ENCODE measurements at regions not wholly inside any gene's neighbourhood (a gene's known extent, or its start where the extent isn't known, plus 50 kb on each side); places are given as distances from the start of the nearest gene placed in this dataset.

DNA sequence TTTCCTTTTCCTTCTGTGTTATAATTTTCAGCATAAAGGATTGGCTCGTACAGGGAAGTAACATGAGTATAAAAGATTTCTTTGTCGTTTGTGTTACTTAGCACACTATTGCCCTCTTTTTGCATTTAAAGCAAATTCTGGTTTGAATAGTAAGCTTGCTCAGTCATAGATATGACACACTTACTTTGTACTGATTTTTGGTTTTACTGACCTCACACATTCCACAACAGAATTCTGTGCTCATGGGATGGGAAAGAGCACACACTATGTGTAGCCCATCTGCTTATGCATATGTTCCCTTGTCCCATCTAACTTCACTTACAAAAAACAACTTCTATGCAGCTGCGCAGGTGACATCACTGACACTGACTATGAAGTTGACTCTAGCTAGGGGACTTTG, 111.9 kb upstream of the MTAP start:
- TF ChIP-seq, protein P1, sequence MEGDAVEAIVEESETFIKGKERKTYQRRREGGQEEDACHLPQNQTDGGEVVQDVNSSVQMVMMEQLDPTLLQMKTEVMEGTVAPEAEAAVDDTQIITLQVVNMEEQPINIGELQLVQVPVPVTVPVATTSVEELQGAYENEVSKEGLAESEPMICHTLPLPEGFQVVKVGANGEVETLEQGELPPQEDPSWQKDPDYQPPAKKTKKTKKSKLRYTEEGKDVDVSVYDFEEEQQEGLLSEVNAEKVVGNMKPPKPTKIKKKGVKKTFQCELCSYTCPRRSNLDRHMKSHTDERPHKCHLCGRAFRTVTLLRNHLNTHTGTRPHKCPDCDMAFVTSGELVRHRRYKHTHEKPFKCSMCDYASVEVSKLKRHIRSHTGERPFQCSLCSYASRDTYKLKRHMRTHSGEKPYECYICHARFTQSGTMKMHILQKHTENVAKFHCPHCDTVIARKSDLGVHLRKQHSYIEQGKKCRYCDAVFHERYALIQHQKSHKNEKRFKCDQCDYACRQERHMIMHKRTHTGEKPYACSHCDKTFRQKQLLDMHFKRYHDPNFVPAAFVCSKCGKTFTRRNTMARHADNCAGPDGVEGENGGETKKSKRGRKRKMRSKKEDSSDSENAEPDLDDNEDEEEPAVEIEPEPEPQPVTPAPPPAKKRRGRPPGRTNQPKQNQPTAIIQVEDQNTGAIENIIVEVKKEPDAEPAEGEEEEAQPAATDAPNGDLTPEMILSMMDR (IDR thresholded peaks at IDR 0.05; ENCODE audit: extremely low read depth, missing control alignments), result no peak
- DNase-seq (ENCODE audit: low spot score), result no peak

DNA sequence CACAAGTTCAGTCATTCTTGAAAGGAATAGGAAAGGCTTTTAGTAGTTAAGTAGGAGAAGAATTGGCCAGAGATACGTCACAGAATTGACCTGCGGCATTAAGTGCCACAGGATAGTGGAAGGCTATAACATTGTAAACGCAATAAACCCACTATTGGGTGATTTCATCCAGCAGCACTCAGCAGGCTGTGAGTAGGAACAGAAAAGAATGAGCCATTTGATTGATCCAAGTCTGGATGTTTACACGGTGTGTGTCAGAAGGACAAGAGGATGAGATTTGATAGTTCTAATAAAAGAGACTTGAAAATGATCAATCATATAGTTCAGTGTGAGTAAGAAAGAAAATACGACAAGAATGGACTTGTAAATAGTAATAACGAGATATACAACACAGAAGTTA, 110.0 kb upstream of the MTAP start:
- TF ChIP-seq, protein P1 (IDR thresholded peaks at IDR 0.05; ENCODE audit: extremely low read depth, missing control alignments), result no peak

DNA sequence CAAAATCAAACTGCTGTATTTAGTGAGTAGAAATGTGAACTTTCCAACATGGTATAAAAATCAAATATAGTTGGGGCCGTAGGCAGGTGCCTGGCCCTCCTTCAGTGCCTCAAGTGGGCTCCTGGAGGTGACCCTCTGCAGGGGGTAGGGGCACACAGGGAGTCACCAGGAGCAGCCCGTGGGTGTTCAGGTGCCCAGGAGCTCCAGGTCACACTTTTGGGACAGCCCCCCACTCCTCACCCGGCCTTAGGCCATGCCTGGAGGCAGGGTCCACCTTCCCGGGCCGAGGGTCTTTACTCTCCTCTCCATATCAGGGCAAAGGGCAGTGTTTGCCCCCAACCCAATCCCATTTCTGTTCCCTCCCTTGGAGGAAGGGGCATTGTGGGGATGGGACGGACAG, 108.0 kb upstream of the MTAP start:
- DNase-seq (ENCODE audit: low spot score), result no peak
- TF ChIP-seq, protein P1 (IDR thresholded peaks at IDR 0.05; ENCODE audit: extremely low read depth, missing control alignments), result no peak

More for the DNA sequence above, 110.0 kb upstream of the MTAP start:
- no peak for DNase-seq (ENCODE audit: low spot score)

DNA sequence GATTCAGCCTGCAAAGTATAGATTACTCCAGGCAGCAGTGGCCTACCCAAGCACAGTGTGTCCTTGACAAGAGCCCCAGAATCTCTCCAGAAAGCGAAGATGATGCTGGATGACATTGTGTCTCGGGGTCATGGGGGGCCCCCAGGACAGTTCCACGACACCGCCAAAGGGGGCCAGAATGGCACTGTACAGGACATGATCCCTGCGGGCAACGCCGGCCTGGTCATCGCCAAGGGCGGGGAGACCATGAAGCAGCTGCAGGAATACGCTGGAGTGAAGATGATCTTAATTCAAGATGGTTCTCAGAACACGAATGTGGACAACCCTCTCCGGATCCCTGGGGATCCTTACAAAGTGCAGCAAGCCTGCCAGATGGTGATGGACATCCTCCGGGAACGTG, 107.0 kb upstream of the MTAP start:
- TF ChIP-seq, protein P1 (IDR thresholded peaks at IDR 0.05; ENCODE audit: extremely low read depth, missing control alignments), result no peak
- DNase-seq (ENCODE audit: low spot score), result no peak

DNA sequence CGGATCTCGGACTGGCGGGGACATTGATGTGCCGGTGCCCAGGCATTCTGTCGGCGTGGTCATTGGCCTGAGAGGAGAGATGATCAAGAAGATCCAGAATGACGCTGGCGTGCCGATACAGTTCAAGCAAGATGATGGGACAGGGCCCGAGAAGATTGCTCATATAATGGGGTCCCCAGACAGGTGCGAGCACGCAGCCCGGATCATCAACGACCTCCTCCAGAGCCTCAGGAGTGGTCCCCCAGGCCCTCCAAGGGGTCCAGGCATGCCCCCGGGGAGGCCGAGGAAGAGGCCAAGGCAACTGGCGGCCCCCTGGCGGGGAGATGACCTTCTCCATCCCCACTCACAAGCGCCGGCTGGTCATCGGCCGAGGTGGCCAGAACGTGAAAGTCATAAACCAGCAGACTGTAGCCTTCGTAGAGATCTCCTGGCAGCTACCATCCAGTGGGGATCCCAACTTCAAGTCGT, 106.5 kb upstream of the MTAP start:
- no peak for DNase-seq (ENCODE audit: low spot score)
- TF ChIP-seq, protein P1 (IDR thresholded peaks at IDR 0.05; ENCODE audit: extremely low read depth, missing control alignments), result no peak

DNA sequence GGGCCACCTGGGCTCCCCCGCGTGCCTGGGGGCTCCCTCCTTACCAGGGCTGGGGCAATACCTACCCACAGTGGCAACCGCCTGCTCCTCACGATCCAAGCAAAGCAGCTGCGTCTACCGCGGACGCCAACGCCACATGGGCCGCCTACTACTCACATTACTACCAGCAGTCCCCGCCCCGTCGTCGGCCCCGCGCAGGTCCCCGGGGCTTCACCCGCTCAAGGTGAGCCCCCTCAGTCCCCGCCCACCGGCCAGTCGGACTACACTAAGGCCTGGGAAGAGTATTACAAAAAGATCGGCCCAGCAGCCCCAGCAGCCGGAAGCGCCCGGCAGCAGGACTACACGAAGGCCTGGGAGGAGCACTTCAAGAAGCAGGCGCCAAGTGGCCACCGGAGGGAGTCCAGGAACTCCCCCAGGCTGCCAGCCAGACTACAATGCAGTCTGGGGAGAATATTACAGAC, 106.0 kb upstream of the MTAP start:
- DNase-seq (ENCODE audit: low spot score), result no peak
- TF ChIP-seq, protein P1 (IDR thresholded peaks at IDR 0.05; ENCODE audit: extremely low read depth, missing control alignments), result no peak

DNA sequence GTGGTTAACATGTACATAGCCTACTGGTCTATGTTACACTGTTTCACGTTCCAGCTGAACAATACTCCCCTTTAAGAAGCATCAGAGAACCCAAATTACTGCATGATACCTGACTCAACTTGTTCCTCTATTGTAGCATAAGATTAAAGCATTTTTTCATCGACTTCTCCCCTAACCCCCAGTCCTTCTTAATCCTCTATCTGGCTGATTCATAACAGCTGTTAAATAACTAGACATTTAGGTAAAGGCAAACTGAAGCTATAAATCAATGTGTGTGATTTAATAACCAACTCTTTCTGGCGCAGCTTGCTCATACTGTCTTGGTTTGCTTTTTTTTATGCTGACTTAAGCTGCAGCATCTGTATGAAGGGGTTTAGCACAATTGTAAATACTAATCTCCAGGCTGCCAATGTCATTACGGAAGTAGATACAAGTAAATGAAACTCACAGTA, 94.2 kb upstream of the MTAP start:
- TF ChIP-seq, protein P1 (IDR thresholded peaks at IDR 0.05; ENCODE audit: extremely low read depth, missing control alignments), result no peak
- DNase-seq (ENCODE audit: low spot score), result no peak

Measured in GM20000 (cell line).